ENCODE measurements at regions not wholly inside any gene's neighbourhood (a gene's known extent, or its start where the extent isn't known, plus 50 kb on each side); places are given as distances from the start of the nearest gene placed in this dataset.
A peak's percentile ranks its signal among the peaks of the same experiment; 100 is the strongest.

GRCh38 chr5:8685704-8686103 lies 816.8 kb downstream of the MTRR start:
- TF ChIP-seq CTCF (IDR thresholded peaks at IDR 0.05; ENCODE audit: poor library complexity) = peak; percentile 21
- TF ChIP-seq EZH2 (IDR thresholded peaks at IDR 0.05; ENCODE audit: borderline replicate concordance) = no peak
